ENCODE measurements at regions not wholly inside any gene's neighbourhood (a gene's known extent, or its start where the extent isn't known, plus 50 kb on each side); places are given as distances from the start of the nearest gene placed in this dataset.
A peak's percentile ranks its signal among the peaks of the same experiment; 100 is the strongest.

GRCh38 chr2:183575481-183575880 is 451.2 kb downstream of the NUP35 start:
- H3K4me1 Mint-ChIP-seq, result peaks cover 14% of the 10 kb centered on the region
- Histone ChIP-seq H3K9me2 (ENCODE audit: insufficient read depth) (no peaks in the 10 kb centered on the region), H3K27ac (ENCODE audit: low read depth) (no peak overlapping the region), H2AFZ (no peak overlapping the region), H3K27me3 (ENCODE audit: insufficient read depth) (no peaks in the 10 kb centered on the region), H4K20me1 (replicated peaks; ENCODE audit: insufficient read depth) (no peaks in the 10 kb centered on the region), H3K36me3 (ENCODE audit: insufficient read depth) (no peaks in the 10 kb centered on the region), H3K4me2 (no peak overlapping the region), H3F3A (replicated peaks; ENCODE audit: low read depth) (no peaks in the 10 kb centered on the region), H3K4me1 (ENCODE audit: insufficient read depth) (peaks cover 14% of the 10 kb centered on the region; the same call in 1 of the 2 replicates), H3K79me2 (replicated peaks; ENCODE audit: insufficient read depth) (no peaks in the 10 kb centered on the region), H3K4me3 (no peak overlapping the region)
- DNase-seq (ENCODE audit: low spot score) (no peak), ATAC-seq (no peak)
- H3K36me3 Mint-ChIP-seq (ENCODE audit: low read depth), result peaks cover 23% of the 10 kb centered on the region
- no peak for TF ChIP-seq ZNF331 (CRISPR knock-in tag; IDR thresholded peaks at IDR 0.05; ENCODE audit: low read depth)
- TF ChIP-seq, protein P1, sequence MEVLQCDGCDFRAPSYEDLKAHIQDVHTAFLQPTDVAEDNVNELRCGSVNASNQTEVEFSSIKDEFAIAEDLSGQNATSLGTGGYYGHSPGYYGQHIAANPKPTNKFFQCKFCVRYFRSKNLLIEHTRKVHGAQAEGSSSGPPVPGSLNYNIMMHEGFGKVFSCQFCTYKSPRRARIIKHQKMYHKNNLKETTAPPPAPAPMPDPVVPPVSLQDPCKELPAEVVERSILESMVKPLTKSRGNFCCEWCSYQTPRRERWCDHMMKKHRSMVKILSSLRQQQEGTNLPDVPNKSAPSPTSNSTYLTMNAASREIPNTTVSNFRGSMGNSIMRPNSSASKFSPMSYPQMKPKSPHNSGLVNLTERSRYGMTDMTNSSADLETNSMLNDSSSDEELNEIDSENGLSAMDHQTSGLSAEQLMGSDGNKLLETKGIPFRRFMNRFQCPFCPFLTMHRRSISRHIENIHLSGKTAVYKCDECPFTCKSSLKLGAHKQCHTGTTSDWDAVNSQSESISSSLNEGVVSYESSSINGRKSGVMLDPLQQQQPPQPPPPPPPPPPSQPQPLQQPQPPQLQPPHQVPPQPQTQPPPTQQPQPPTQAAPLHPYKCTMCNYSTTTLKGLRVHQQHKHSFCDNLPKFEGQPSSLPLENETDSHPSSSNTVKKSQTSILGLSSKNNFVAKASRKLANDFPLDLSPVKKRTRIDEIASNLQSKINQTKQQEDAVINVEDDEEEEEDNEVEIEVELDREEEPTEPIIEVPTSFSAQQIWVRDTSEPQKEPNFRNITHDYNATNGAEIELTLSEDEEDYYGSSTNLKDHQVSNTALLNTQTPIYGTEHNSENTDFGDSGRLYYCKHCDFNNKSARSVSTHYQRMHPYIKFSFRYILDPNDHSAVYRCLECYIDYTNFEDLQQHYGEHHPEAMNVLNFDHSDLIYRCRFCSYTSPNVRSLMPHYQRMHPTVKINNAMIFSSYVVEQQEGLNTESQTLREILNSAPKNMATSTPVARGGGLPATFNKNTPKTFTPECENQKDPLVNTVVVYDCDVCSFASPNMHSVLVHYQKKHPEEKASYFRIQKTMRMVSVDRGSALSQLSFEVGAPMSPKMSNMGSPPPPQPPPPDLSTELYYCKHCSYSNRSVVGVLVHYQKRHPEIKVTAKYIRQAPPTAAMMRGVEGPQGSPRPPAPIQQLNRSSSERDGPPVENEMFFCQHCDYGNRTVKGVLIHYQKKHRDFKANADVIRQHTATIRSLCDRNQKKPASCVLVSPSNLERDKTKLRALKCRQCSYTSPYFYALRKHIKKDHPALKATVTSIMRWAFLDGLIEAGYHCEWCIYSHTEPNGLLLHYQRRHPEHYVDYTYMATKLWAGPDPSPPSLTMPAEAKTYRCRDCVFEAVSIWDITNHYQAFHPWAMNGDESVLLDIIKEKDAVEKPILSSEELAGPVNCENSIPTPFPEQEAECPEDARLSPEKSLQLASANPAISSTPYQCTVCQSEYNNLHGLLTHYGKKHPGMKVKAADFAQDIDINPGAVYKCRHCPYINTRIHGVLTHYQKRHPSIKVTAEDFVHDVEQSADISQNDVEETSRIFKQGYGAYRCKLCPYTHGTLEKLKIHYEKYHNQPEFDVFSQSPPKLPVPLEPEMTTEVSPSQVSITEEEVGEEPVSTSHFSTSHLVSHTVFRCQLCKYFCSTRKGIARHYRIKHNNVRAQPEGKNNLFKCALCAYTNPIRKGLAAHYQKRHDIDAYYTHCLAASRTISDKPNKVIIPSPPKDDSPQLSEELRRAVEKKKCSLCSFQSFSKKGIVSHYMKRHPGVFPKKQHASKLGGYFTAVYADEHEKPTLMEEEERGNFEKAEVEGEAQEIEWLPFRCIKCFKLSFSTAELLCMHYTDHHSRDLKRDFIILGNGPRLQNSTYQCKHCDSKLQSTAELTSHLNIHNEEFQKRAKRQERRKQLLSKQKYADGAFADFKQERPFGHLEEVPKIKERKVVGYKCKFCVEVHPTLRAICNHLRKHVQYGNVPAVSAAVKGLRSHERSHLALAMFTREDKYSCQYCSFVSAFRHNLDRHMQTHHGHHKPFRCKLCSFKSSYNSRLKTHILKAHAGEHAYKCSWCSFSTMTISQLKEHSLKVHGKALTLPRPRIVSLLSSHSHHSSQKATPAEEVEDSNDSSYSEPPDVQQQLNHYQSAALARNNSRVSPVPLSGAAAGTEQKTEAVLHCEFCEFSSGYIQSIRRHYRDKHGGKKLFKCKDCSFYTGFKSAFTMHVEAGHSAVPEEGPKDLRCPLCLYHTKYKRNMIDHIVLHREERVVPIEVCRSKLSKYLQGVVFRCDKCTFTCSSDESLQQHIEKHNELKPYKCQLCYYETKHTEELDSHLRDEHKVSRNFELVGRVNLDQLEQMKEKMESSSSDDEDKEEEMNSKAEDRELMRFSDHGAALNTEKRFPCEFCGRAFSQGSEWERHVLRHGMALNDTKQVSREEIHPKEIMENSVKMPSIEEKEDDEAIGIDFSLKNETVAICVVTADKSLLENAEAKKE (CRISPR knock-in tag; IDR thresholded peaks at IDR 0.05), result no peak
- no peak for TF ChIP-seq CREB1 (CRISPR knock-in tag; IDR thresholded peaks at IDR 0.05; ENCODE audit: low read depth)
- TF ChIP-seq JUNB (IDR thresholded peaks at IDR 0.05; ENCODE audit: unreplicated experiment), result no peak
- H3K27me3 Mint-ChIP-seq (ENCODE audit: insufficient read depth, low read depth, poor library complexity), result no peaks in the 10 kb centered on the region
- H3K27ac Mint-ChIP-seq, result 0 out of 2 replicates have a peak overlapping the region, but pooled peaks have one; percentile 4
- no peak overlapping the region for H3K4me3 Mint-ChIP-seq
- peaks cover 28% of the 10 kb centered on the region for H3K9me3 Mint-ChIP-seq

GRCh38 chr2:183579686-183580085 is 455.4 kb downstream of the NUP35 start:
- Histone ChIP-seq H3F3A (replicated peaks; ENCODE audit: low read depth) (no peaks in the 10 kb centered on the region), H3K36me3 (ENCODE audit: insufficient read depth) (no peaks in the 10 kb centered on the region), H2AFZ (peak overlapping the region; percentile 56), H3K4me3 (no peak overlapping the region), H4K20me1 (replicated peaks; ENCODE audit: insufficient read depth) (no peaks in the 10 kb centered on the region), H3K27ac (ENCODE audit: low read depth) (no peak overlapping the region), H3K4me1 (ENCODE audit: insufficient read depth) (peaks cover 14% of the 10 kb centered on the region; the same call in 1 of the 2 replicates), H3K4me2 (peak overlapping the region; percentile 41; the same call in 1 of the 2 replicates), H3K27me3 (ENCODE audit: insufficient read depth) (no peaks in the 10 kb centered on the region), H3K9me2 (ENCODE audit: insufficient read depth) (peaks cover 8% of the 10 kb centered on the region; the same call in 1 of the 2 replicates), H3K79me2 (replicated peaks; ENCODE audit: insufficient read depth) (no peaks in the 10 kb centered on the region)
- DNase-seq (ENCODE audit: low spot score) (peak; percentile 34), ATAC-seq (no peak)
- Mint-ChIP-seq H3K4me3 (no peak overlapping the region), H3K27ac (no peak overlapping the region), H3K27me3 (ENCODE audit: insufficient read depth, low read depth, poor library complexity) (no peaks in the 10 kb centered on the region), H3K36me3 (ENCODE audit: low read depth) (peaks cover 7% of the 10 kb centered on the region; the same call in 1 of the 3 replicates), H3K9me3 (peaks cover 14% of the 10 kb centered on the region), H3K4me1 (peaks cover 14% of the 10 kb centered on the region)
- TF ChIP-seq ZNF331 (CRISPR knock-in tag; IDR thresholded peaks at IDR 0.05; ENCODE audit: low read depth), result no peak
- no peak for TF ChIP-seq STAT1 (IDR thresholded peaks at IDR 0.05; ENCODE audit: unreplicated experiment)

All from GM23338 (cell line).